AG10803 (cell line): ENCODE measurements at regions not wholly inside any gene's neighbourhood (a gene's known extent, or its start where the extent isn't known, plus 50 kb on each side); places are given as distances from the start of the nearest gene placed in this dataset.
A peak's percentile ranks its signal among the peaks of the same experiment; 100 is the strongest.

Experiments used
- DNase-seq: peaks from one replicate; pipeline ENCODE4 v3.0.0; 2010; ENCODE audit warnings: low read depth
- H3K4me3 ChIP-seq: 2 replicates; pipeline ENCODE4 v1.5.1; 2011; ENCODE audit warnings: mild to moderate bottlenecking, low read length, control low read depth
- CTCF ChIP-seq: conservative IDR thresholded peaks from 2 replicates; pipeline ENCODE4 v1.5.1; 2011; ENCODE audit warnings: mild to moderate bottlenecking, low read length, control low read depth, inconsistent platforms

- no peak for TF ChIP-seq CTCF
- no peak for DNase-seq
- H3K4me3 ChIP-seq: no peak overlapping the region
These were observed 113.5 kb upstream of the WWC1 start for GRCh38 chr5:168177831-168178450.

GRCh38 chr5:168179192-168179593 is 112.3 kb upstream of the WWC1 start:
- TF ChIP-seq CTCF: no peak
- H3K4me3 ChIP-seq: no peak overlapping the region
- DNase-seq: peak; percentile 62

GRCh38 chr5:168182269-168182668 is 109.2 kb upstream of the WWC1 start:
- no peak for TF ChIP-seq CTCF
- H3K4me3 ChIP-seq: no peak overlapping the region
- DNase-seq: no peak

- no peak overlapping the region for H3K4me3 ChIP-seq
- no peak for DNase-seq
- TF ChIP-seq CTCF: no peak
These were observed 107.3 kb upstream of the WWC1 start for GRCh38 chr5:168184103-168184502.

GRCh38 chr5:168186289-168187074 is 105.0 kb upstream of the WWC1 start:
- H3K4me3 ChIP-seq: no peak overlapping the region
- DNase-seq: no peak
- no peak for TF ChIP-seq CTCF

GRCh38 chr5:168187614-168188013 is 103.8 kb upstream of the WWC1 start:
- no peak for DNase-seq
- no peak overlapping the region for H3K4me3 ChIP-seq
- no peak for TF ChIP-seq CTCF

- no peak for DNase-seq
- H3K4me3 ChIP-seq: no peak overlapping the region
- no peak for TF ChIP-seq CTCF
These were observed 103.3 kb upstream of the WWC1 start for GRCh38 chr5:168188182-168188581.
